ENCODE measurements at regions not wholly inside any gene's neighbourhood (a gene's known extent, or its start where the extent isn't known, plus 50 kb on each side); places are given as distances from the start of the nearest gene placed in this dataset.

GRCh38 chr17:68790492-68790891, 164.7 kb downstream of the ABCA8 start:
- in situ Hi-C loops (cut with MboI; ENCODE audit: low pct_ligation_motif_present in 1 of 4, low pct_unique_long_range_greater_than_20kb in 1 of 4, low sequenced_read_pairs in 3 of 4) (no loop called here), intact Hi-C loops (cut with DNase I; ENCODE audit: low total_unique reads) (no loop called here)
- H3K36me3 ChIP-seq: no peaks in the 10 kb centered on the region
- H3K27me3 ChIP-seq: no peaks in the 10 kb centered on the region
- H3K4me3 ChIP-seq: no peak overlapping the region
- H3K9me3 ChIP-seq: no peaks in the 10 kb centered on the region
- TF ChIP-seq POLR2AphosphoS5 (IDR thresholded peaks at IDR 0.05): no peak
- TF ChIP-seq EP300 (IDR thresholded peaks at IDR 0.05; ENCODE audit: low read depth): no peak
- TF ChIP-seq CTCF (IDR thresholded peaks at IDR 0.05): no peak
- no peak for TF ChIP-seq POLR2A (IDR thresholded peaks at IDR 0.05)
- WGBS, 2 donors (ENCODE audit: low coverage in 1 of 2): 69 to 85% methylated on average over 2 to 3 of the region's 3 CpGs
- peaks cover 0 to 29% (median 10%) of the 10 kb centered on the region in 4 donors for H3K4me1 ChIP-seq
- H3K27ac ChIP-seq: peak overlapping the region in 2 of 4 donors; percentile 31 to 54
- DNase-seq: no peak

DNA sequence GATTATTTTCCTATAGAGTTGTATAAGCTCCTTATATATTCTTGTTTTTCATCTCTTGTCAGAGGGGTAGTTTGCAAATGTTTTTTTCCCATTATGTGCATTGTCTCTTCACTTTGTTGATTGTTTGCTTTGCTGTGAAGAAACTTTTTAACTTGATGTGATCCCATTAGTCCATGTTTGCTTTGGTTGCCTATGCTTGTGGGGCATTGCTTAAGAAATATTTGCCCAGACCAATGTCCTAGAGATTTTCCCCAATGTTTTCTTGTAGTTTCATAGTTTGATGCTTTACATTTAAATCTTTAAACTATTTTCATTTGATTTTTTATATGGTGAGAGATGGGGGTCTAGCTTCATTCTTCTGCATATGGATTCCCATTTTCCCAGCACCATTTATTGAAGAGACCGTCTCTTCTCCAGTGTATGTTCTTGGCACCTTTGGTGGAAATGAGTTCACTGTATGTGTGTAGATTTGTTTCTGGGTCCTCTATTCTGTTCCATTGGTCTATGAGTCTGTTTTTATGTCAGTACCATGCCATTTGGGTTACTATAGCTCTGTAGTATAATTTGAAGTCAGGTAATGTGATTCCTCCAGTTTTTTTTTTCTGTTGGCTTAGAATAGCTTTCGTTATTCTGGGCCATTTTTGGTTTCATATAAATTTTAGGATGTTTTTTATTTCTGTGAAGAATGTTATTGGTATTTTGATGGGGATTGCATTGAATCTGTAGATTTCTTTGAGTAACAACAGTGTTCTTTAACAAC, 165.8 kb downstream of the ABCA8 start:
- Histone ChIP-seq H3K27ac (no peak overlapping the region), H3K36me3 (no peaks in the 10 kb centered on the region), H3K9me3 (no peaks in the 10 kb centered on the region), H3K27me3 (no peaks in the 10 kb centered on the region), H3K4me1 (peaks cover 0 to 18% (median 5%) of the 10 kb centered on the region in 4 donors), H3K4me3 (no peak overlapping the region)
- DNase-seq: no peak
- in situ Hi-C loops (cut with MboI; ENCODE audit: low pct_ligation_motif_present in 1 of 4, low pct_unique_long_range_greater_than_20kb in 1 of 4, low sequenced_read_pairs in 3 of 4) (loop anchor here in 1 of 4 donors (10.0 kb wide), 1 partner anchor 185 kb away; no protein-coding TSS in a partner anchor), intact Hi-C loops (cut with DNase I; ENCODE audit: low total_unique reads) (no loop called here)
- WGBS, 2 donors (ENCODE audit: low coverage in 1 of 2): 74 to 83% methylated on average over 2 of the region's 2 CpGs
- TF ChIP-seq POLR2A (IDR thresholded peaks at IDR 0.05) (no peak), EP300 (IDR thresholded peaks at IDR 0.05; ENCODE audit: low read depth) (no peak), POLR2AphosphoS5 (IDR thresholded peaks at IDR 0.05) (no peak), CTCF (IDR thresholded peaks at IDR 0.05) (no peak)

GRCh38 chr17:68785565-68786486, 169.4 kb downstream of the ABCA8 start:
- DNase-seq: no peak
- TF ChIP-seq CTCF (IDR thresholded peaks at IDR 0.05) (no peak), EP300 (IDR thresholded peaks at IDR 0.05; ENCODE audit: low read depth) (no peak)
- WGBS, 2 donors (ENCODE audit: low coverage in 1 of 2): 78 to 79% methylated on average over 5 to 7 of the region's 7 CpGs
- intact Hi-C loops (cut with DNase I; ENCODE audit: low total_unique reads) (no loop called here), in situ Hi-C loops (cut with MboI; ENCODE audit: low pct_ligation_motif_present in 1 of 4, low pct_unique_long_range_greater_than_20kb in 1 of 4, low sequenced_read_pairs in 3 of 4) (loop anchor here in 1 of 4 donors (10.0 kb wide), 1 partner anchor 189 kb away; no protein-coding TSS in a partner anchor)
- no peaks in the 10 kb centered on the region for H3K27me3 ChIP-seq
- H3K4me1 ChIP-seq: no peaks in the 10 kb centered on the region
- no peak overlapping the region for H3K27ac ChIP-seq
- H3K4me3 ChIP-seq: no peak overlapping the region
- no peaks in the 10 kb centered on the region for H3K36me3 ChIP-seq
- H3K9me3 ChIP-seq: no peaks in the 10 kb centered on the region

DNA sequence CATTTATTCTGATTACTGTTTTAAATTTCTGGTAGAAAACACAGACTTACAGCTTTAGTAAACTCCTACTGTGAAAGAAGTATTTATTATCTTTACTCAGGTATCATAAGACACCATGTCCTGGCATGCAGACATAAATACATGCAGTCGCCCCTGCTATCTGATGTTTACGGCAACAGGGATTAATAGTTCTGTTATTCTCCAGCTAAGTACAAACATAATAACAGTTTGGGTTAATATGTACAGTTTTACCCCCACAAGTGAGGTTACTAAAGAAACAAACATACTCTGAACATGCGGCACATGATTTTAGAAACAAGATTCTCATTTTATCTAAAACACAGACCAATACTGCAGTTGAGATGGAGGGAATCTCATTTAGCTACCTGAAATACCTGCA, 170.8 kb downstream of the ABCA8 start:
- no peak overlapping the region for H3K4me3 ChIP-seq
- no peaks in the 10 kb centered on the region for H3K36me3 ChIP-seq
- H3K27ac ChIP-seq: peak overlapping the region in 1 of 4 donors; percentile 2
- H3K4me1 ChIP-seq: no peaks in the 10 kb centered on the region
- TF ChIP-seq POLR2A (IDR thresholded peaks at IDR 0.05): no peak
- TF ChIP-seq EP300 (IDR thresholded peaks at IDR 0.05; ENCODE audit: low read depth): no peak
- no peak for TF ChIP-seq POLR2AphosphoS5 (IDR thresholded peaks at IDR 0.05)
- WGBS, 2 donors (ENCODE audit: low coverage in 1 of 2): 61 to 70% methylated on average over 1 to 3 of the region's 3 CpGs
- no peaks in the 10 kb centered on the region for H3K27me3 ChIP-seq
- intact Hi-C loops (cut with DNase I; ENCODE audit: low total_unique reads): loop anchor here (5.0 kb wide), 1 partner anchor 463 kb away; no protein-coding TSS in a partner anchor
- DNase-seq: no peak
- H3K9me3 ChIP-seq: no peaks in the 10 kb centered on the region
- in situ Hi-C loops (cut with MboI; ENCODE audit: low pct_ligation_motif_present in 1 of 4, low pct_unique_long_range_greater_than_20kb in 1 of 4, low sequenced_read_pairs in 3 of 4): loop anchor here in 1 of 4 donors (10.0 kb wide), 1 partner anchor 190 kb away; no protein-coding TSS in a partner anchor

Measured in transverse colon (tissue), 4 donors.